HEK293 (cell line): ENCODE measurements at regions not wholly inside any gene's neighbourhood (a gene's known extent, or its start where the extent isn't known, plus 50 kb on each side); places are given as distances from the start of the nearest gene placed in this dataset.

ENCODE experiments used
- CTCF ChIA-PET: fragments of 350-600 bp; formaldehyde crosslinking; extraction: SDS; loops from one replicate; lab custom pipeline; 2021; ENCODE audit warnings: antibody characterized with exemption; lab: Yijun Ruan, JAX
- POLR2A ChIA-PET: fragments of 300-600 bp; formaldehyde crosslinking; extraction: SDS; loops from one replicate; lab custom pipeline; 2020; ENCODE audit warnings: antibody characterized with exemption, inconsistent platforms; lab: Yijun Ruan, JAX
- H3K27ac ChIP-seq: fragments of 200-500 bp; sonication (Bioruptor generic); 2 replicates; pipeline ENCODE4 v1.5.1; 2014; ENCODE audit warnings: low read depth, low read length, control low read depth, inconsistent platforms; ENCODE audit errors: extremely low read depth
- H3K36me3 ChIP-seq, 2 experiments: fragments of 200-500 bp in 1 of 2; sonication (Bioruptor generic) in 1 of 2; 1 replicate in 1 of 2; 2 replicates in 1 of 2; pipeline ENCODE4 v1.5.1; 2014 to 2017; ENCODE audit warnings: inconsistent platforms in 2 of 2, low read length in 2 of 2; ENCODE audit not compliant: control insufficient read depth in 2 of 2, insufficient read depth in 1 of 2
- H3K4me1 ChIP-seq: fragments of 200-500 bp; sonication (Bioruptor generic); 2 replicates; pipeline ENCODE4 v1.5.1; 2014; ENCODE audit warnings: mild to moderate bottlenecking, low read length, inconsistent platforms; ENCODE audit not compliant: control insufficient read depth, insufficient read depth
- H3K4me3 ChIP-seq: 2 replicates; pipeline ENCODE4 v1.5.1; 2011; ENCODE audit warnings: low read depth, mild to moderate bottlenecking, control low read depth, low read length, moderate library complexity
- H3K9me3 ChIP-seq: fragments of 200-500 bp; sonication (Bioruptor generic); 2 replicates; pipeline ENCODE4 v1.5.1; 2014; ENCODE audit warnings: low read depth, low read length, inconsistent platforms; ENCODE audit not compliant: control insufficient read depth, insufficient read depth
- AEBP2 ChIP-seq: fragments of 450-650 bp; formaldehyde crosslinking; IDR thresholded peaks from 2 replicates; pipeline ENCODE4 v1.5.1; 2016; ENCODE audit warnings: missing biosample characterization, missing genetic modification characterization, borderline replicate concordance
- GLIS1 ChIP-seq: fragments of 450-650 bp; formaldehyde crosslinking; IDR thresholded peaks from 2 replicates; pipeline ENCODE4 v1.5.1; 2016; ENCODE audit warnings: missing biosample characterization, missing genetic modification characterization
- GLIS2 ChIP-seq: fragments of 450-650 bp; formaldehyde crosslinking; IDR thresholded peaks from 2 replicates; pipeline ENCODE4 v1.5.1; 2016; ENCODE audit warnings: missing biosample characterization, missing genetic modification characterization
- IKZF3 ChIP-seq: fragments of 450-650 bp; IDR thresholded peaks from 2 replicates; pipeline ENCODE4 v1.5.0; 2018; ENCODE audit warnings: missing biosample characterization, mild to moderate bottlenecking, missing genetic modification characterization, moderate library complexity
- KLF17 ChIP-seq: fragments of 450-650 bp; formaldehyde crosslinking; IDR thresholded peaks from 2 replicates; pipeline ENCODE4 v1.5.1; 2016; ENCODE audit warnings: missing biosample characterization, missing genetic modification characterization
- OSR2 ChIP-seq: fragments of 450-650 bp; formaldehyde crosslinking; IDR thresholded peaks from 2 replicates; pipeline ENCODE4 v1.5.1; 2016; ENCODE audit warnings: missing biosample characterization, missing genetic modification characterization
- SP7 ChIP-seq: fragments of 450-650 bp; formaldehyde crosslinking; IDR thresholded peaks from 2 replicates; pipeline ENCODE4 v1.5.1; 2016; ENCODE audit warnings: missing biosample characterization, missing genetic modification characterization
- ZBTB26 ChIP-seq: fragments of 450-650 bp; formaldehyde crosslinking; optimal IDR thresholded peaks from 2 replicates; pipeline ENCODE3; 2016; ENCODE audit warnings: missing biosample characterization, mild to moderate bottlenecking, missing genetic modification characterization
- ZFHX2 ChIP-seq: fragments of 450-650 bp; formaldehyde crosslinking; conservative IDR thresholded peaks from 2 replicates; pipeline ENCODE4 v1.5.1; 2016; ENCODE audit warnings: missing biosample characterization, missing genetic modification characterization
- ZFP37 ChIP-seq: fragments of 450-650 bp; formaldehyde crosslinking; IDR thresholded peaks from 2 replicates; pipeline ENCODE4 v1.5.1; 2016; ENCODE audit warnings: missing biosample characterization, missing genetic modification characterization
- ZIC2 ChIP-seq: fragments of 450-650 bp; formaldehyde crosslinking; IDR thresholded peaks from 2 replicates; pipeline ENCODE4 v1.5.1; 2016; ENCODE audit warnings: missing biosample characterization, missing genetic modification characterization
- ZNF157 ChIP-seq: fragments of 450-650 bp; formaldehyde crosslinking; IDR thresholded peaks from 2 replicates; pipeline ENCODE4 v1.5.1; 2016; ENCODE audit warnings: missing biosample characterization, missing genetic modification characterization
- ZNF169 ChIP-seq: fragments of 450-650 bp; formaldehyde crosslinking; IDR thresholded peaks from 2 replicates; pipeline ENCODE4 v1.5.1; 2016; ENCODE audit warnings: missing biosample characterization, missing genetic modification characterization
- ZNF239 ChIP-seq: fragments of 450-650 bp; formaldehyde crosslinking; IDR thresholded peaks from 2 replicates; pipeline ENCODE4 v1.5.1; 2016; ENCODE audit warnings: missing biosample characterization, missing genetic modification characterization
- ZNF350 ChIP-seq: fragments of 450-650 bp; formaldehyde crosslinking; IDR thresholded peaks from 2 replicates; pipeline ENCODE4 v1.5.0; 2017; ENCODE audit warnings: missing biosample characterization, mild to moderate bottlenecking, missing genetic modification characterization
- ZNF423 ChIP-seq: fragments of 450-650 bp; formaldehyde crosslinking; IDR thresholded peaks from 2 replicates; pipeline ENCODE4 v1.5.1; 2016; ENCODE audit warnings: missing biosample characterization, missing genetic modification characterization
- ZNF518A ChIP-seq: fragments of 450-650 bp; formaldehyde crosslinking; conservative IDR thresholded peaks from 2 replicates; pipeline ENCODE4 v1.5.1; 2016; ENCODE audit warnings: low read depth, missing biosample characterization, missing genetic modification characterization
- ZNF624 ChIP-seq: fragments of 450-650 bp; formaldehyde crosslinking; IDR thresholded peaks from 2 replicates; pipeline ENCODE4 v1.5.1; 2017; ENCODE audit warnings: missing biosample characterization, missing genetic modification characterization
- ZNF777 ChIP-seq: fragments of 450-650 bp; formaldehyde crosslinking; IDR thresholded peaks from 2 replicates; pipeline ENCODE4 v1.5.1; 2017; ENCODE audit warnings: missing biosample characterization, missing genetic modification characterization, borderline replicate concordance

- peak overlapping the region; percentile 70 for H3K4me3 ChIP-seq
- TF ChIP-seq ZNF239 (tag by site-specific recombination) (no peak), IKZF3 (tag by site-specific recombination) (peak; percentile 62), ZNF350 (tag by site-specific recombination) (no peak), ZNF518A (no peak), SP7 (tag by site-specific recombination) (no peak), ZNF423 (tag by site-specific recombination) (no peak), ZNF624 (tag by site-specific recombination) (no peak), GLIS2 (peak; percentile 63; the same call in 1 of the 2 replicates), ZFP37 (no peak), KLF17 (tag by site-specific recombination) (no peak), AEBP2 (tag by site-specific recombination) (no peak), ZNF777 (tag by site-specific recombination) (no peak), ZFHX2 (tag by site-specific recombination) (peak; percentile 72), OSR2 (peak; percentile 9; the same call in 1 of the 2 replicates), ZBTB26 (tag by site-specific recombination) (peak; percentile 52), GLIS1 (peak; percentile 71), ZNF169 (tag by site-specific recombination) (no peak), ZNF157 (tag by site-specific recombination) (no peak), ZIC2 (tag by site-specific recombination) (peak; percentile 58)
- TF ChIP-seq, all 188 proteins: peak for 7
- Histone ChIP-seq H3K36me3 (no peaks in the 10 kb centered on the region), H3K4me1 (peaks cover 24% of the 10 kb centered on the region), H3K9me3 (no peaks in the 10 kb centered on the region), H3K27ac (peak overlapping the region; percentile 40; the same call in 1 of the 2 replicates)
- ChIA-PET CTCF (interaction anchor here (0.7 to 1.5 kb wide), 4 partner anchors 20 to 1614 kb away, joined by 3 read pairs; no protein-coding TSS in a partner anchor), POLR2A (no interaction called here)
Observed at GRCh38 chr11:129278586-129279319, 86.6 kb upstream of the ARHGAP32 start.
